Kidney (tissue), 13 donors: ENCODE measurements at regions not wholly inside any gene's neighbourhood (a gene's known extent, or its start where the extent isn't known, plus 50 kb on each side); places are given as distances from the start of the nearest gene placed in this dataset.

Experiments
- DNase-seq, 5 donors: peaks; one replicate each; pipeline ENCODE4 v3.0.0-alpha.2; 2013 to 2020
- FAIRE-seq: peaks from 2 replicates; lab custom pipeline; 2012; peaks lifted over from hg19 to GRCh38; lab: Jason Lieb, UNC
- H3K27ac ChIP-seq, 2 donors: one replicate each; pipeline ENCODE4 v1.7.0; 2013; ENCODE audit warnings: low read depth in 2 of 2, low read length in 2 of 2, inconsistent platforms in 1 of 2
- H3K27me3 ChIP-seq: one replicate; pipeline ENCODE4 v1.7.1; 2013; ENCODE audit warnings: low read length, inconsistent platforms; ENCODE audit not compliant: control insufficient read depth, insufficient read depth
- H3K36me3 ChIP-seq, 3 donors: one replicate each; pipeline versions ENCODE4 v1.7.0 to v1.7.1; 2013; ENCODE audit warnings: low read length in 3 of 3, control low read depth in 1 of 3, inconsistent platforms in 1 of 3; ENCODE audit not compliant: insufficient read depth in 3 of 3, control insufficient read depth in 2 of 3
- H3K4me1 ChIP-seq, 3 donors: one replicate each; pipeline versions ENCODE4 v1.7.0 to v1.7.1; 2013; ENCODE audit warnings: low read length in 3 of 3, inconsistent platforms in 1 of 3, low read depth in 1 of 3; ENCODE audit not compliant: control insufficient read depth in 2 of 3, insufficient read depth in 2 of 3
- H3K4me3 ChIP-seq, 3 donors: one replicate each; pipeline versions ENCODE4 v1.7.0 to v1.8.1; 2013; ENCODE audit warnings: low read length in 3 of 3, control low read depth in 1 of 3, inconsistent platforms in 1 of 3
- H3K9ac ChIP-seq, 3 donors: one replicate each; pipeline versions ENCODE4 v1.7.0 to v1.7.1; 2013; ENCODE audit warnings: low read length in 3 of 3, control low read depth in 1 of 3, inconsistent platforms in 1 of 3
- H3K9me3 ChIP-seq, 3 donors: one replicate each; pipeline versions ENCODE4 v1.7.0 to v1.7.1; 2013; ENCODE audit warnings: low read length in 3 of 3, control low read depth in 1 of 3, inconsistent platforms in 1 of 3; ENCODE audit not compliant: control insufficient read depth in 2 of 3, insufficient read depth in 1 of 3
- intact Hi-C: fragments of 100-400 bp; cut with DNase I; formaldehyde crosslinking; loops from one replicate; pipeline ENCODE4 v1.11.1; 2022
- TF ChIP-seq, protein P1 (sequence below): IDR thresholded peaks from 3 replicates; pipeline ENCODE4 v1.5.1; 2012; ENCODE audit warnings: mild to moderate bottlenecking, moderate library complexity, borderline replicate concordance; ENCODE audit not compliant: insufficient read depth; ENCODE audit errors: extremely low read depth
- donor health status: control.
- donor health status: control.
- donor health status: control.
- donor health status: control.
- donor health status: control.
- donor health status: DM: yes; HTN: yes; CAD: no.
- donor health status: Normal renal cell carcinoma (clear cell type).

DNA sequence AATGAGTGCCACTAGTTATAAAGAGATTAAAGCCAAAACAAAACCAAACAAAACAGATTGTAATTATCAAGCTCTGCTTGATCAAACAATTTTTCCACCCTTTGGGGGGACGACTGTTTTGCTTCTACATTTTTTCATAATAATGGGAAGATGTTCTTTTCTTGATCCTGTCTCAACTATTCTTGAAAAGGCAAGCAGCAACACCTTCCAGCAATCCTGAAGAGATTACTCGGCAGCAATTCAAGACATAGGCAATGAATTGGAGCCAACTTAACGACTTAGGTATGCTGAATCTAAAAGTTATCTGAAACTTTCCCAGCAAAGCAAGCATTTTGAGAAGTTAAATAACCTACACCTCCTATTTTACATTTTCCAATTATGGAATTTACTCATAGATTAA is 69.9 kb upstream of the SLC38A4 start:
- H3K4me3 ChIP-seq: no peak overlapping the region
- no peak for DNase-seq
- FAIRE-seq: no peak
- TF ChIP-seq, protein P1, sequence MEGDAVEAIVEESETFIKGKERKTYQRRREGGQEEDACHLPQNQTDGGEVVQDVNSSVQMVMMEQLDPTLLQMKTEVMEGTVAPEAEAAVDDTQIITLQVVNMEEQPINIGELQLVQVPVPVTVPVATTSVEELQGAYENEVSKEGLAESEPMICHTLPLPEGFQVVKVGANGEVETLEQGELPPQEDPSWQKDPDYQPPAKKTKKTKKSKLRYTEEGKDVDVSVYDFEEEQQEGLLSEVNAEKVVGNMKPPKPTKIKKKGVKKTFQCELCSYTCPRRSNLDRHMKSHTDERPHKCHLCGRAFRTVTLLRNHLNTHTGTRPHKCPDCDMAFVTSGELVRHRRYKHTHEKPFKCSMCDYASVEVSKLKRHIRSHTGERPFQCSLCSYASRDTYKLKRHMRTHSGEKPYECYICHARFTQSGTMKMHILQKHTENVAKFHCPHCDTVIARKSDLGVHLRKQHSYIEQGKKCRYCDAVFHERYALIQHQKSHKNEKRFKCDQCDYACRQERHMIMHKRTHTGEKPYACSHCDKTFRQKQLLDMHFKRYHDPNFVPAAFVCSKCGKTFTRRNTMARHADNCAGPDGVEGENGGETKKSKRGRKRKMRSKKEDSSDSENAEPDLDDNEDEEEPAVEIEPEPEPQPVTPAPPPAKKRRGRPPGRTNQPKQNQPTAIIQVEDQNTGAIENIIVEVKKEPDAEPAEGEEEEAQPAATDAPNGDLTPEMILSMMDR: no peak
- no peaks in the 10 kb centered on the region for H3K4me1 ChIP-seq
- no peak overlapping the region for H3K9ac ChIP-seq
- no peaks in the 10 kb centered on the region for H3K36me3 ChIP-seq
- intact Hi-C loops: no loop called here
- no peaks in the 10 kb centered on the region for H3K9me3 ChIP-seq
- no peaks in the 10 kb centered on the region for H3K27me3 ChIP-seq
- no peak overlapping the region for H3K27ac ChIP-seq

- DNase-seq (no peak), FAIRE-seq (no peak)
- Histone ChIP-seq H3K4me3 (no peak overlapping the region), H3K36me3 (no peaks in the 10 kb centered on the region), H3K9me3 (no peaks in the 10 kb centered on the region), H3K27ac (no peak overlapping the region), H3K9ac (no peak overlapping the region), H3K4me1 (no peaks in the 10 kb centered on the region), H3K27me3 (no peaks in the 10 kb centered on the region)
- TF ChIP-seq, protein P1: no peak
- intact Hi-C loops: no loop called here
These were observed 70.9 kb upstream of the SLC38A4 start for GRCh38 chr12:46896680-46897079.

DNA sequence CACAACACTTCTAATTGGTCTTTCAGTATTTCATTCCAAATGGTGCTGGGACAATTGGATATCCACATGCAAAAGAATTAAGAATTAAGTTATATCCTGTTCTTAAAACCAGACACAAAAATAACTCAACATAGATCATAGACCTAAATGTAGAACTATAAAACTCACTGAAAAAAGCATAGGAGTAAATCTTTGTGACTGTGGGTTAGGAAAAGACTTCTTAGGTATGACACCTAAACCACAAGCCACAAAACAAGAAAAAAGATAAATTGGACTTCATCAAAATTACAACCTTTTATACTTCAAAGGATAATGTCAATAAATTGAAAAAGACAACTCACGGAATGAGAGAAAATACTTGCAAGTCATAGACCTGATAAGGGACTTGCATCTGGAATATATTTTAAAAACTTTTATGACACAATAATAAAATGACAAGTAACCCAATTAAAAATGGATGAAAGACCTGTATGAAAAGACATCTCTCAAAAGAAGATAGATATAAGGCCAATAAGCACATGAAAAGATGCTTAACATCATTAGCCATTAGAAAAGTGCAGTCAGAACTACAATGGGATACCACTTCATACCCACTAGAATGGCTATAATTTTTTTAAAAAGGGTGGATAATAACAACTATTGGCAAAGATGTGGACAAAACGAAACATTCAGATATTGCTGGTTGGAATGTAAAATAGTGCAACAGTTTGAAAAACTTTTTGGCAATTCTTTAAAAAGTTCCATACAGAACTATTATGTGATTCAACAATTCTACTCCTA is 72.5 kb upstream of the SLC38A4 start:
- DNase-seq: no peak
- Histone ChIP-seq H3K36me3 (no peaks in the 10 kb centered on the region), H3K9me3 (no peaks in the 10 kb centered on the region), H3K4me3 (no peak overlapping the region), H3K4me1 (no peaks in the 10 kb centered on the region), H3K27me3 (no peaks in the 10 kb centered on the region), H3K9ac (no peak overlapping the region), H3K27ac (no peak overlapping the region)
- intact Hi-C loops: no loop called here
- TF ChIP-seq, protein P1: no peak
- no peak for FAIRE-seq
